ENCODE measurements at regions not wholly inside any gene's neighbourhood (a gene's known extent, or its start where the extent isn't known, plus 50 kb on each side); places are given as distances from the start of the nearest gene placed in this dataset.

DNA sequence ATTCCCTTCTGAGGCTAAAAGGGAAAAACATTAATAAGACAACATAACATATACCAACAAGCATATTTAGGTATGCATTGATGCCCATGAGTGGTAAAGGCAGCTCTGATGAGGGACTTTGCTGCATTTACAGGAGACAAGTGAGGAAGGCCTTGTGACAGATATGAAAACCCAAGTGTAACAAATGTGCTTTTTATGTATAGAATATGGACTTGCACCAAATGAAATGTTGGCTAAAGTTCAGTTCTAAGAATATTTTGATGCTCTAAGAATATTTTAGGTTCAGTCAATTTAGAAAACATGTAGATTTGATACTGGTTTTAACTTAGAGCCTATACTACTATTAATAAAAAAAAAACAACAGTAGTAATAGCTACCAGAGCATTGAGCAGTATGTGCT lies 424.7 kb downstream of the LMO4 start:
- peak; percentile 26 to 45 for DNase-seq
- TF ChIP-seq POLR2A (IDR thresholded peaks at IDR 0.05; ENCODE audit: low read length) = no peak
- TF ChIP-seq GATA1 (IDR thresholded peaks at IDR 0.05; ENCODE audit: low read depth, low read length) = no peak

- DNase-seq = peak; percentile 90 to 96
- no peak for TF ChIP-seq GATA1 (IDR thresholded peaks at IDR 0.05; ENCODE audit: low read depth, low read length)
- peak; percentile 54 for TF ChIP-seq POLR2A (IDR thresholded peaks at IDR 0.05; ENCODE audit: low read length)
Measured at GRCh38 chr1:87754139-87754538, 425.5 kb downstream of the LMO4 start.

GRCh38 chr1:87757676-87758075 lies 429.0 kb downstream of the LMO4 start:
- TF ChIP-seq POLR2A (IDR thresholded peaks at IDR 0.05; ENCODE audit: low read length) = no peak
- DNase-seq = no peak

GRCh38 chr1:87759421-87760087 lies 430.9 kb downstream of the LMO4 start:
- no peak for DNase-seq
- TF ChIP-seq GATA1 (IDR thresholded peaks at IDR 0.05; ENCODE audit: low read depth, low read length) (no peak), POLR2A (IDR thresholded peaks at IDR 0.05; ENCODE audit: low read length) (no peak)

DNA sequence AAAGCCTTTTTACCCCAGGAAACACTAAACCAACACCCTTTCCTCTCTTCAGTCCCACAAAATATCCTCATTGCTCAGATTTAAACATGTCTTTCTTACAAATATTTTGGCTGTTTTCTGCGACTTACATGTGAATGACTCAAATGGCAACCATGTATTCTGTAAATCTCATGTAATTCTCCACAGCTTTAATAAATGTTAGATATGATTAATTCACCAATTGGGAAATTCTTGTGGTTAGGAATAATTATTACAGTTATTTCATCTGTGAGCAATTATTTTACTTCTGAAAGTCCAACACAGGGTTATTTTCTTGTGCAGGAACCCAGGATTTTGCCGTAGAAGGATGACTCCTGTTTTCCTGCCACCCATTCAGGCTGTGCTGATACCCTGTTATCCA lies 431.5 kb downstream of the LMO4 start:
- TF ChIP-seq GATA1 (IDR thresholded peaks at IDR 0.05; ENCODE audit: low read depth, low read length) (no peak), POLR2A (IDR thresholded peaks at IDR 0.05; ENCODE audit: low read length) (no peak)
- DNase-seq = no peak

DNA sequence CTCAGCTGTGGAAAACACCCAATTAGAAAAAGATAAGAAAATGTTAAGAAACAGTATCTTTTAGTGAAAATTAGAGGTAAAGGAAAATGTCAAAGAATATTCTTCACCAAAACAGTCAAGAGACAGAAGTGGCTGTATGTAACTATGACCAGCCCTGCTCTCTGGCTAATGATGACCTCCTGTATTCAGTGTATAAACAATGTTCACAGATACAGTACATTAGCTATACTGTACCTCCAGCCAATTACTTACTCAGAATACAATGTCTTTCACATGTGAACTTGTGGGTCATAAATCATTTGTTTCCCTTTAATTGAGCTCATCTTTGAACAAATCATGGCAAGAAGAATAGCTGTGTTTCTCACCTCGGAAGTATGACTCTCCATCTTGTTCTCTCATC lies 432.0 kb downstream of the LMO4 start:
- DNase-seq = no peak
- no peak for TF ChIP-seq POLR2A (IDR thresholded peaks at IDR 0.05; ENCODE audit: low read length)
- no peak for TF ChIP-seq GATA1 (IDR thresholded peaks at IDR 0.05; ENCODE audit: low read depth, low read length)

DNA sequence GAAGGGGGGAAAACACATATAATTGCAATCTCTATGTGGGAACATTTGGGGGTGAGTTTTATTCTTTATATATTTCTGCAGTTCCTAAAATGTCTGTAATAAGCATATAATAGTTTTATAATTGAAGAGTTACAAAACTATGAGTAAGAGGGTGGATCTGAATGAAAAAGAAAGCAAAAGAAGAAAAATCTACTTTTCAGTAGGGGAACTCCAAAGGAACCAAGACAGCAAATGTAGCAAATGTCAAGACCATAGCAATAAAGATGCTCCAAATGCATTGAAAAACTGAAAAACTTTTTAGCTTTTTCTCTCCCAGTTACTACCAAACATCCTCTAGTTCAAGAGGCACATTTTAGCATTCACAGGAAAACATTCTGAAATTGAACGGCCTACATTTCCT lies 434.8 kb downstream of the LMO4 start:
- DNase-seq = no peak
- no peak for TF ChIP-seq GATA1 (IDR thresholded peaks at IDR 0.05; ENCODE audit: low read depth, low read length)
- TF ChIP-seq POLR2A (IDR thresholded peaks at IDR 0.05; ENCODE audit: low read length) = no peak

DNA sequence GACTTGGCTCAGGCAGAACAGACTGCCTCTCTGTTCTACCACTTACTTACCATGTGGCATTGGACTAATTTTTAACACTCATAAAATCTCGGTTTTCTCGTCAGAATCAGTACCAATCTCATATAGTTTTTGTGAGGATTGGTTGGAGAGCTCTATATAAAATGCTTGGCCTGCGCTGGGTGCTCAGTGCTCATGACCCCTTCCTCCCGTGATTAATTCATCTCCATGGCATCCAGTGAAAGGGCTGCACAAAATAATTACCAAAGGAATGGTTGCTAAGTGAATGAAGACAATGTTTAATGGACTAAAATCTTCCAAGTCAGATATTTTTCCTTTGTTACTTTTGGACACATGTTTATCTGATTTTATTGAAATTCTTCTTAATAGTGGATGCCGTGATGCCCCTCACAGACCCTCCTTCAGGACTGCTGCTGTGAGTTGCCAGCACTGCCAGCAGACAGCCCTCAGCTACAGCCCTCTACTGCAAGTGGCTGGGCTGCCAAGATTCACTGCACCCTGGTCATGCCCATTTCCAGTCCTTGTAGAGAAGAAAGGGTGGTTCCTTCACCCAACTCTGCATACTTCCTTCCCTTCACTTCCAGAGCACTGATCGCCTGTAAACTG lies 436.5 kb downstream of the LMO4 start:
- DNase-seq = no peak
- TF ChIP-seq GATA1 (IDR thresholded peaks at IDR 0.05; ENCODE audit: low read depth, low read length) = no peak
- no peak for TF ChIP-seq POLR2A (IDR thresholded peaks at IDR 0.05; ENCODE audit: low read length)

DNA sequence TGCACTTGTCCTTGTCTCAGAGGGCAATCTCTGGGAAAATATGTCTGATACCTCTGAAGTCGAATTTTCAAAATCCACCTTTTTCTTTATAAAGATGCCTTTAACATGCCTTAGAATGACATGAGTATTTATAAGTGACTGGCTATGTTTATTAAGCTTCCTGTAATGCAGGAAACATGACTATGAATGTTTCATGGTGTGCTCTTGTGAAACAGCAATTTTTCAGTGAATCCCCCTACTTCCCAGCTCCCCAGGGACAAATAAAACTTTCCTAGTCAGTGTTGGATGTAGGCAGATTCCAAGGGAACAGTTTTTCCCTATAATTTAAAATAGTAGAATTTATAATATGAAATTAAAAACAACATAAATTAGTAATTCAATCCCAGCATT lies 437.0 kb downstream of the LMO4 start:
- TF ChIP-seq GATA1 (IDR thresholded peaks at IDR 0.05; ENCODE audit: low read depth, low read length) (no peak), POLR2A (IDR thresholded peaks at IDR 0.05; ENCODE audit: low read length) (no peak)
- DNase-seq = no peak

DNA sequence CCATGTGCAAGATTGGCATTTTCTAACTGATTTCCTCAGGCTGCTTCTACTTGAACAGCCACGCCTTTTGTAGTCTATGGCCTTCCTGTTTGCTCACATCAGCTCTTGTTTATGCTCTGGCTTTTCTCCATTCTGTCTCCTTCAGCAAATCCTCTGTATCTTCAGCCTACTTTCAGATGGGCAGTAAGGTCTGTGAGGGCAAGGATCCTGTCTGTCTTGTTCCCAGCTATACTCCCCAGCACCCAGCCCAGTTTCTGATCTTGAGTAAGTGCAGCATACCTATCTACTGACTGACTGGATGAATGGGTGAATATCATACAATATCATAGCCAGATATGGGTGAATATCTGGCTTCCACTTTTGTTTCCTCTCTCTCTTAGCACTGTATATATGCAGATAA lies 438.1 kb downstream of the LMO4 start:
- no peak for DNase-seq
- TF ChIP-seq POLR2A (IDR thresholded peaks at IDR 0.05; ENCODE audit: low read length) = no peak
- TF ChIP-seq GATA1 (IDR thresholded peaks at IDR 0.05; ENCODE audit: low read depth, low read length) = no peak

DNA sequence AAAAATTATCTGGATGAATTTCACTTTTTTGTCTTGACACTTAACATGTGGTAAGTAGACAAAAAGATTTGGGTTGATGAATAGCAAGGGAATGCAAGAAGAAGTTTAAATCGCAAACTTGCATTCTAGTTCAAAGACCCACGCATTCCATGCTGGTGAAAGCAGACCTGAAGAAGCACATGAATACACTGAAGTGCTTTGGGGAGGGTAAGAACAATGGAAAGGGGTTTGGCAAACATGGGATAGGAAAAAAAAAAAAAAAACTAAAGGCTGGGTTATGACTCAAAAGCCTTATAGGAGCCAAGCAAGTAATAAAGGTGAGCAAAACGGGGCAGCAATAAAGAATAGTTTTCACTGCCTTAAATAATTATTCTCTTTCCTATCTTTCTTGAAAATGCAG lies 450.2 kb downstream of the LMO4 start:
- DNase-seq = no peak
- TF ChIP-seq GATA1 (IDR thresholded peaks at IDR 0.05; ENCODE audit: low read depth, low read length) (no peak), POLR2A (IDR thresholded peaks at IDR 0.05; ENCODE audit: low read length) (no peak)

DNA sequence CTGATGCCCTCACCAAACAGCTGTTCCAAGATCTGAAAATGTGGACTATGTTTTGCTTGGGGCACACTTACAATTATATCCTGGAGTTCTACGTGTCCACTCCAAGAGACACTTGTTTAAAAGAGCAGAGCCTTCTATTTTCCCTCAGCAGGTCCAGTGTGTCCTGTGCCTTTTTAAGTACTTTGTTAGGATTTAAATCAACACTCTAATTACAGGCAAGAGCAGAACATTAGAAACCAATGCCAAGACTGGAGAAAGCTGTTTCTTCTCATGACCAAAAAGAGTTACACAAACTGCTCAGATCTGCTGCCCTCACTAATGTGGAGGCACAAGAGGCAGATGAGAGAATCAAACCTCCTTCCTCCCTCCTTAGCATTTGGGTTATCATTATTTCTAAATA lies 452.9 kb downstream of the LMO4 start:
- TF ChIP-seq POLR2A (IDR thresholded peaks at IDR 0.05; ENCODE audit: low read length) (no peak), GATA1 (IDR thresholded peaks at IDR 0.05; ENCODE audit: low read depth, low read length) (no peak)

GRCh38 chr1:87783315-87783714 lies 454.6 kb downstream of the LMO4 start:
- no peak for DNase-seq
- TF ChIP-seq POLR2A (IDR thresholded peaks at IDR 0.05; ENCODE audit: low read length) = no peak

More for the DNA sequence above, 452.9 kb downstream of the LMO4 start:
- DNase-seq = no peak

DNA sequence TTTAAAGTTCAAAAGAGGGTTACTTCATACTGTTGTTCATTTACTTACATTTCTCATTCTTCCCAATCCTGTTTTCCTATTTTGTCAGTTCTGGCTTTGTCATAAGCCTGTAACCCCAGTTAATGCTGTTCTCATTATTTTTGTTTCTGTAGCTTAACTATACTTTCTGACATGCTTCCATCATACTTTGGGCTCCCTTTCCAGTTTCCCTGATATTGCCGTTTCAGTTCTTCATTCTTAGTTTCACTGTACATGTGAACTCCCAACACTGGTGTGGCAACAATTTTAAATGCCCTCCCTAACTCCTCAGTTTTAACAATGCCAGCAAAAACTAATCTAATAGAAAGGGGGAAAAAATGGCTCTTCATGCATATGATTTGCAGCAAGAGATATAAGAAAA lies 456.7 kb downstream of the LMO4 start:
- DNase-seq = no peak
- TF ChIP-seq POLR2A (IDR thresholded peaks at IDR 0.05; ENCODE audit: low read length) (no peak), GATA1 (IDR thresholded peaks at IDR 0.05; ENCODE audit: low read depth, low read length) (no peak)

DNA sequence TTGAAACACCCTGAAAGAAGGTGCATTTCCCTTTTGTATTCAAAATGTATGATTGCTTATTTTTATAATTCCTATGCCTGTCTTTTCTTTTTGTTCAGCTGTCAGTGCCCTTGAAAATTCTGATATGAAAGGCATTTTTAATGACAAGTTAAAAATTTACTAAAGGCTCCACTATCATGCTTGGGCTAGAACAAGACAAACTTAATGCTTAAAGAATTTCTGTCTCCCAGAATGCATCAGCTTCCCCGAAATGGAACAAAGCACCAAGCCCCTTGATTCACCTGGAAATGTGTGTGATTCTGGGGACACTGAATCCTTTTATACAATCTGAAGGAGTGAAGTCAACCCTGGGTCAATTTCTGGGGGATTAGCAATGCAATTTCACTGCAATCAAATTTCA lies 457.5 kb downstream of the LMO4 start:
- TF ChIP-seq POLR2A (IDR thresholded peaks at IDR 0.05; ENCODE audit: low read length) (no peak), GATA1 (IDR thresholded peaks at IDR 0.05; ENCODE audit: low read depth, low read length) (no peak)
- DNase-seq = no peak

Measured in erythroblast (primary cell).